ENCODE measurements at regions not wholly inside any gene's neighbourhood (a gene's known extent, or its start where the extent isn't known, plus 50 kb on each side); places are given as distances from the start of the nearest gene placed in this dataset.

DNA sequence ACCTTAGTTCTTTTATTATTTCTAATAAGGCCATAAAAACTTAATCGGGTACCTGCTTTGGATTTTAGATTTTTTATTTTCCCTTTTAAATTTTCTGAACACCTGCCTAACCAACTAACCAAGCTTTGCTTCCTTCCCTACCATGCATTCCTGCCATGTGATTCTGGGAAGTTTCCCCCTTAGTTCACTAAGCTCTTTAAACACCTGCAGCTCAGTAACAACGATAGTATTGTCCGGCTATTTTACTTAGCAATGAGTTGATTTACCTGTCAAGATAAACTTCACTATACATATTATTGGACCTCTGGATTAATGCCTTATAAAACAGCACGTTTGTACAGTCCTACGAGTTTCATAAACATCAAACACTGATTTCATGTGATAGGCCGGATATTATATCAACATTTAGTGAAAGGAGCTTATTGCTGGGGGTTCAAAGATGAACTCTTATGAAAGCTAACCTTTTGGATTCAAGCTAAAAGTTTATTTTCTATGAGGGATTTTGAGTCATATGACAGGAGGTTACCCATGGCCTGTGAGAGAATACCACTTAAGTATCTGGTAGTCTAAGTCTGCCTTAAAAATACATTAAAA is 81.0 kb upstream of the STARD13 start:
- TF ChIP-seq, protein P1, sequence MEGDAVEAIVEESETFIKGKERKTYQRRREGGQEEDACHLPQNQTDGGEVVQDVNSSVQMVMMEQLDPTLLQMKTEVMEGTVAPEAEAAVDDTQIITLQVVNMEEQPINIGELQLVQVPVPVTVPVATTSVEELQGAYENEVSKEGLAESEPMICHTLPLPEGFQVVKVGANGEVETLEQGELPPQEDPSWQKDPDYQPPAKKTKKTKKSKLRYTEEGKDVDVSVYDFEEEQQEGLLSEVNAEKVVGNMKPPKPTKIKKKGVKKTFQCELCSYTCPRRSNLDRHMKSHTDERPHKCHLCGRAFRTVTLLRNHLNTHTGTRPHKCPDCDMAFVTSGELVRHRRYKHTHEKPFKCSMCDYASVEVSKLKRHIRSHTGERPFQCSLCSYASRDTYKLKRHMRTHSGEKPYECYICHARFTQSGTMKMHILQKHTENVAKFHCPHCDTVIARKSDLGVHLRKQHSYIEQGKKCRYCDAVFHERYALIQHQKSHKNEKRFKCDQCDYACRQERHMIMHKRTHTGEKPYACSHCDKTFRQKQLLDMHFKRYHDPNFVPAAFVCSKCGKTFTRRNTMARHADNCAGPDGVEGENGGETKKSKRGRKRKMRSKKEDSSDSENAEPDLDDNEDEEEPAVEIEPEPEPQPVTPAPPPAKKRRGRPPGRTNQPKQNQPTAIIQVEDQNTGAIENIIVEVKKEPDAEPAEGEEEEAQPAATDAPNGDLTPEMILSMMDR (IDR thresholded peaks at IDR 0.05): no peak
- no peak for TF ChIP-seq POLR2AphosphoS5 (IDR thresholded peaks at IDR 0.05)
